ENCODE measurements at regions not wholly inside any gene's neighbourhood (a gene's known extent, or its start where the extent isn't known, plus 50 kb on each side); places are given as distances from the start of the nearest gene placed in this dataset.

DNA sequence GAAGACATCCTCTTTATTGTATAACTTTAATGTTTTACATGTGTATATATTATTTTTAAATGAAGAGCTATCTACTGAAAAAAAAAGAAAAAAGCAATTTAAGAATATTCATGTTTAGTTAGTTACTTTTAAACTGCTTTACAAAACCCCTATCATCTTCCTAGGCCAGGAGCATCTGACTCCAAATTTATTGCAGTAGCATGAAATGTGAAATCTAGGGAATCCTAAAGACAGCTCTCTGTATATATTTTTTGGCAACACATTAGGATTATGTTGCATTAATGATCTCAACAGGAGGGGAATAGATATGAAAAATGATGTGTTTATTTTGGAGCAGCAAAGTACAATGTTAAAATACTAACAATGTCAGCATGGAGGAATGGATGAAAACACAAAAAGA, 158.3 kb downstream of the CNTN3 start:
- TF ChIP-seq TEAD4 (IDR thresholded peaks at IDR 0.05) (no peak), ZBTB7A (IDR thresholded peaks at IDR 0.05; ENCODE audit: low read depth) (no peak), EGR1 (IDR thresholded peaks at IDR 0.05) (no peak)
- TF ChIP-seq, protein P1, sequence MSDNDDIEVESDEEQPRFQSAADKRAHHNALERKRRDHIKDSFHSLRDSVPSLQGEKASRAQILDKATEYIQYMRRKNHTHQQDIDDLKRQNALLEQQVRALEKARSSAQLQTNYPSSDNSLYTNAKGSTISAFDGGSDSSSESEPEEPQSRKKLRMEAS (IDR thresholded peaks at IDR 0.05), result no peak

DNA sequence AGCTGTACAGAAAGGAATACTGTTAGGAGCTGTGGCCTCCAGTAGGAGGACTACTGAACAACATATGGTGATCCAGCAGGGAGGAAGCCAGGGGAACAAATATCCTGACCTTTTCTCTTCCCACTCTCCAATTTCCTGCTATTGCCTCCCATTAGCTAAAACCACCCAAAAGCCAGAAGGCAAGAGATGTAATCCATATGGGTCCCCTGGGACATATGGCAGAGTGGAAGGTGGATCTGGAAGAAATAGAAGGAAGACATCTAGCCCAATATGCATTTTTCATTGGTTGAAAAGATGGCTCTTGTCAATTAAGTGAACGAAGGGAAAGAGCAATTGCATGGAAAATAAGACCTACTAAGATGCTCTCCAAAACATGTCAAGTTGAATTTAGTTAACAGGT, 167.2 kb downstream of the CNTN3 start:
- TF ChIP-seq TAF1 (IDR thresholded peaks at IDR 0.05; ENCODE audit: low read depth), result no peak
- no peak for TF ChIP-seq CREB1 (IDR thresholded peaks at IDR 0.05; ENCODE audit: low read depth)
- no peak for TF ChIP-seq EGR1 (IDR thresholded peaks at IDR 0.05)
- TF ChIP-seq RAD21 (IDR thresholded peaks at IDR 0.05; ENCODE audit: low read depth), result no peak
- no peak for TF ChIP-seq NFIC (IDR thresholded peaks at IDR 0.05)

DNA sequence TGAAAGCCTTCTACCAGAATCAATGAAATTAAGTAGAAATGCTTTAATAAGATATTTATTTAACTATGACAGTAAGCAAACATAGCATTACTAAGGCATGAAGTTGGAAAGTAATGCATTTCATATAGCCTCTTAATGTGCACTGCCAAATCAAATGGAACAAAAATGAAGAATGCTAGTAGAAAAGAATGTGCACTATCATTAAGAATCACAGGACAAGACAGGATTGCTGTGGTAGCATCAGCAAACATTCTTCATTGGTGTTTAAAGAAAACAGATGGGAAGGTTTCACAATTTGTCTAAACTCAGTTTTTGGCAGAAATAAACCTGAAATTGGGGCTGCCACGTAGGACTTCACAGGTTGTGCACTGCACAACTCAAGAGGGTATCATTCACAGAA, 168.9 kb downstream of the CNTN3 start:
- TF ChIP-seq CREB1 (IDR thresholded peaks at IDR 0.05; ENCODE audit: low read depth), result no peak
- no peak for TF ChIP-seq NFIC (IDR thresholded peaks at IDR 0.05)
- TF ChIP-seq EGR1 (IDR thresholded peaks at IDR 0.05), result no peak
- TF ChIP-seq, protein P2, sequence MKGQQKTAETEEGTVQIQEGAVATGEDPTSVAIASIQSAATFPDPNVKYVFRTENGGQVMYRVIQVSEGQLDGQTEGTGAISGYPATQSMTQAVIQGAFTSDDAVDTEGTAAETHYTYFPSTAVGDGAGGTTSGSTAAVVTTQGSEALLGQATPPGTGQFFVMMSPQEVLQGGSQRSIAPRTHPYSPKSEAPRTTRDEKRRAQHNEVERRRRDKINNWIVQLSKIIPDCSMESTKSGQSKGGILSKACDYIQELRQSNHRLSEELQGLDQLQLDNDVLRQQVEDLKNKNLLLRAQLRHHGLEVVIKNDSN (IDR thresholded peaks at IDR 0.05), result no peak
- no peak for TF ChIP-seq TAF1 (IDR thresholded peaks at IDR 0.05; ENCODE audit: low read depth)
- no peak for TF ChIP-seq RAD21 (IDR thresholded peaks at IDR 0.05; ENCODE audit: low read depth)
- TF ChIP-seq TCF12 (IDR thresholded peaks at IDR 0.05; ENCODE audit: low read depth), result no peak
- no peak for TF ChIP-seq ZBTB7A (IDR thresholded peaks at IDR 0.05; ENCODE audit: low read depth)
- TF ChIP-seq TEAD4 (IDR thresholded peaks at IDR 0.05), result no peak
- TF ChIP-seq YY1 (IDR thresholded peaks at IDR 0.05; ENCODE audit: low read depth), result no peak
- no peak for TF ChIP-seq EP300 (IDR thresholded peaks at IDR 0.05; ENCODE audit: borderline replicate concordance)
- no peak for TF ChIP-seq REST (IDR thresholded peaks at IDR 0.05; ENCODE audit: low read depth)
- TF ChIP-seq, protein P1 (IDR thresholded peaks at IDR 0.05), result no peak
- no peak for TF ChIP-seq FOXM1 (IDR thresholded peaks at IDR 0.05; ENCODE audit: borderline replicate concordance, low read depth)
- TF ChIP-seq CEBPB (IDR thresholded peaks at IDR 0.05), result no peak

DNA sequence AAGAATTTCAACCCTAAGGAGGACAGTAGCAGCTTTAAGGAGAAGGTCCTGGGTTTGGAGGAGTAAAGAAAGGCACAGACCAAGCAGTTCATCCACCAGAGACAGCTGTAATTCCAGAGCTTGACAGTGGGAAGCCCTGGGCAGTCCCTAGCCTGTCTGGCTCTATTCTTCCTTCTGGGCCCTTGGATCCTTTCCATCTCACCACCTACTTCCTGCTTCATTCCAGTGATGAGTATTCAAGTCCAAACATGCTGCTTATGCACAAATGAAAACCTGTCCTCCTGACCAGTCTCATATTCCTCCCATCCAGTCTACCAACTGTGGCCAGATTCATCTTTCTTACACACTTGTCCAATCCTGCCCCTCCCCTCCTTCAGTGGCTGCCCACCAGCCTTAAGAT, 171.4 kb downstream of the CNTN3 start:
- TF ChIP-seq NFIC (IDR thresholded peaks at IDR 0.05) (no peak), EGR1 (IDR thresholded peaks at IDR 0.05) (no peak), TAF1 (IDR thresholded peaks at IDR 0.05; ENCODE audit: low read depth) (no peak), TEAD4 (IDR thresholded peaks at IDR 0.05) (no peak), RAD21 (IDR thresholded peaks at IDR 0.05; ENCODE audit: low read depth) (no peak), CEBPB (IDR thresholded peaks at IDR 0.05) (no peak), CREB1 (IDR thresholded peaks at IDR 0.05; ENCODE audit: low read depth) (no peak), ZBTB7A (IDR thresholded peaks at IDR 0.05; ENCODE audit: low read depth) (no peak)
- TF ChIP-seq, protein P1 (IDR thresholded peaks at IDR 0.05), result no peak

- no peak for TF ChIP-seq CREB1 (IDR thresholded peaks at IDR 0.05; ENCODE audit: low read depth)
- TF ChIP-seq REST (IDR thresholded peaks at IDR 0.05; ENCODE audit: low read depth), result no peak
These were observed 171.8 kb downstream of the CNTN3 start for GRCh38 chr3:74442683-74443082.

GRCh38 chr3:74442068-74442467, 172.4 kb downstream of the CNTN3 start:
- TF ChIP-seq TAF1 (IDR thresholded peaks at IDR 0.05; ENCODE audit: low read depth), result no peak
- TF ChIP-seq CEBPB (IDR thresholded peaks at IDR 0.05), result no peak
- TF ChIP-seq YY1 (IDR thresholded peaks at IDR 0.05; ENCODE audit: low read depth), result no peak
- no peak for TF ChIP-seq REST (IDR thresholded peaks at IDR 0.05; ENCODE audit: low read depth)
- no peak for TF ChIP-seq RAD21 (IDR thresholded peaks at IDR 0.05; ENCODE audit: low read depth)
- no peak for TF ChIP-seq EGR1 (IDR thresholded peaks at IDR 0.05)
- TF ChIP-seq EP300 (IDR thresholded peaks at IDR 0.05; ENCODE audit: borderline replicate concordance), result no peak

Measured in Ishikawa (cell line).